ENCODE measurements at regions not wholly inside any gene's neighbourhood (a gene's known extent, or its start where the extent isn't known, plus 50 kb on each side); places are given as distances from the start of the nearest gene placed in this dataset.

- no peak for TF ChIP-seq POLR2A (IDR thresholded peaks at IDR 0.05)
- no peak for TF ChIP-seq CTCF (IDR thresholded peaks at IDR 0.05)
Observed at GRCh38 chr5:3954633-3955032, 359.0 kb downstream of the IRX1 start.

Measured in Peyer's patch (tissue), 4 donors.